Upper lobe of left lung (tissue), 4 donors: ENCODE measurements at regions not wholly inside any gene's neighbourhood (a gene's known extent, or its start where the extent isn't known, plus 50 kb on each side); places are given as distances from the start of the nearest gene placed in this dataset.

ENCODE experiments used
- EP300 ChIP-seq, 4 donors: sonication (generic); formaldehyde crosslinking; IDR thresholded peaks; one replicate each; pipeline ENCODE4 v1.5.1; 2017; ENCODE audit warnings: antibody characterized with exemption in 4 of 4, control low read depth in 2 of 4
- POLR2AphosphoS5 ChIP-seq, 2 donors: sonication (generic); formaldehyde crosslinking; IDR thresholded peaks; one replicate each; pipeline ENCODE4 v1.5.1; 2017; ENCODE audit warnings: antibody characterized with exemption in 2 of 2
- TF ChIP-seq, protein P1 (sequence below), 6 experiments: fragments of 450-650 bp in 4 of 6; fragments of 200-600 bp in 2 of 6; sonication (generic) in 2 of 6; IDR thresholded peaks; one replicate each; pipeline ENCODE4 v1.5.1; 2016 to 2019; ENCODE audit warnings: antibody characterized with exemption in 6 of 6

GRCh38 chr6:164807125-164807524 is 502.3 kb downstream of the C6orf118 start:
- TF ChIP-seq, protein P1, sequence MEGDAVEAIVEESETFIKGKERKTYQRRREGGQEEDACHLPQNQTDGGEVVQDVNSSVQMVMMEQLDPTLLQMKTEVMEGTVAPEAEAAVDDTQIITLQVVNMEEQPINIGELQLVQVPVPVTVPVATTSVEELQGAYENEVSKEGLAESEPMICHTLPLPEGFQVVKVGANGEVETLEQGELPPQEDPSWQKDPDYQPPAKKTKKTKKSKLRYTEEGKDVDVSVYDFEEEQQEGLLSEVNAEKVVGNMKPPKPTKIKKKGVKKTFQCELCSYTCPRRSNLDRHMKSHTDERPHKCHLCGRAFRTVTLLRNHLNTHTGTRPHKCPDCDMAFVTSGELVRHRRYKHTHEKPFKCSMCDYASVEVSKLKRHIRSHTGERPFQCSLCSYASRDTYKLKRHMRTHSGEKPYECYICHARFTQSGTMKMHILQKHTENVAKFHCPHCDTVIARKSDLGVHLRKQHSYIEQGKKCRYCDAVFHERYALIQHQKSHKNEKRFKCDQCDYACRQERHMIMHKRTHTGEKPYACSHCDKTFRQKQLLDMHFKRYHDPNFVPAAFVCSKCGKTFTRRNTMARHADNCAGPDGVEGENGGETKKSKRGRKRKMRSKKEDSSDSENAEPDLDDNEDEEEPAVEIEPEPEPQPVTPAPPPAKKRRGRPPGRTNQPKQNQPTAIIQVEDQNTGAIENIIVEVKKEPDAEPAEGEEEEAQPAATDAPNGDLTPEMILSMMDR (IDR thresholded peaks at IDR 0.05): no peak
- TF ChIP-seq POLR2AphosphoS5 (IDR thresholded peaks at IDR 0.05): no peak
- TF ChIP-seq EP300 (IDR thresholded peaks at IDR 0.05): no peak
